Spleen (tissue), 11 donors: ENCODE measurements at regions not wholly inside any gene's neighbourhood (a gene's known extent, or its start where the extent isn't known, plus 50 kb on each side); places are given as distances from the start of the nearest gene placed in this dataset.

Source experiments
- DNase-seq: peaks from one replicate; pipeline ENCODE4 v3.0.0-alpha.2; 2020
- H3K27ac ChIP-seq, 8 donors: fragments of 200-600 bp; sonication (generic) in 7 of 8; 1 replicate in 4 of 8; 2 replicates in 4 of 8; pipeline versions ENCODE4 v1.5.0 to v1.8.0; 2016 to 2021; ENCODE audit warnings: inconsistent platforms in 4 of 8, mild to moderate bottlenecking in 4 of 8, moderate library complexity in 1 of 8
- H3K27me3 ChIP-seq, 7 donors: fragments of 200-600 bp; sonication (generic) in 6 of 7; replicated peaks in 1 of 7; 1 replicate in 4 of 7; 2 replicates in 3 of 7; pipeline versions ENCODE4 v1.5.0 to v1.8.0; 2016 to 2021; ENCODE audit warnings: inconsistent platforms in 3 of 7, mild to moderate bottlenecking in 1 of 7
- H3K36me3 ChIP-seq, 6 donors: fragments of 200-600 bp; sonication (generic) in 5 of 6; 1 replicate in 4 of 6; 2 replicates in 2 of 6; pipeline versions ENCODE4 v1.5.0 to v1.8.0; 2016 to 2021; ENCODE audit warnings: inconsistent platforms in 2 of 6
- H3K4me1 ChIP-seq, 6 donors: fragments of 200-600 bp; sonication (generic) in 5 of 6; 1 replicate in 3 of 6; 2 replicates in 3 of 6; pipeline versions ENCODE4 v1.5.0 to v1.8.0; 2016 to 2021; ENCODE audit warnings: inconsistent platforms in 3 of 6
- H3K4me3 ChIP-seq, 8 donors: fragments of 200-600 bp; sonication (generic) in 7 of 8; 1 replicate in 4 of 8; 2 replicates in 4 of 8; pipeline versions ENCODE4 v1.5.0 to v1.8.0; 2016 to 2021; ENCODE audit warnings: inconsistent platforms in 4 of 8, mild to moderate bottlenecking in 4 of 8, moderate library complexity in 2 of 8
- H3K9me3 ChIP-seq, 8 donors: fragments of 200-600 bp; sonication (generic) in 7 of 8; 1 replicate in 4 of 8; 2 replicates in 4 of 8; pipeline versions ENCODE4 v1.5.0 to v1.8.0; 2016 to 2021; ENCODE audit warnings: inconsistent platforms in 4 of 8
- CTCF ChIP-seq, 11 experiments: fragments of 200-600 bp in 7 of 11; fragments of 450-650 bp in 4 of 11; sonication (generic) in 4 of 11; IDR thresholded peaks in 8 of 11; conservative IDR thresholded peaks in 3 of 11; 1 replicate in 7 of 11; 2 replicates in 4 of 11; pipeline versions ENCODE4 v1.4.0 to v1.8.0; 2016 to 2021; ENCODE audit warnings: antibody characterized with exemption in 11 of 11, inconsistent platforms in 4 of 11, mild to moderate bottlenecking in 1 of 11
- POLR2A ChIP-seq, 3 donors: fragments of 450-650 bp; IDR thresholded peaks; one replicate each; pipeline ENCODE4 v1.5.1; 2017; ENCODE audit warnings: antibody characterized with exemption in 3 of 3, mild to moderate bottlenecking in 1 of 3
- POLR2AphosphoS5 ChIP-seq, 3 donors: sonication (generic); formaldehyde crosslinking; IDR thresholded peaks; one replicate each; pipeline ENCODE4 v1.5.1; 2017; ENCODE audit warnings: antibody characterized with exemption in 3 of 3
- WGBS, 5 donors: extraction: QIAGEN DNeasy Blood & Tissue Kit in 3 of 5; methylation state at CpG; one replicate each; pipeline versions ENCODE4 v1.1.5 to v1.1.7; 2013 to 2018; 5-methylcytosine and 5-hydroxymethylcytosine counted together
- intact Hi-C: fragments of 100-400 bp; cut with DNase I; formaldehyde crosslinking; loops from one replicate; pipeline ENCODE4 v1.15.0; 2023; ENCODE audit warnings: low total_unique reads
- donor health status: healthy with polysubstance abuse.
- donor health status: DM: no; HTN: no; CAD: no; lungs with moderate emphysema.
- donor health status: DM: no; HTN: no; CAD: no.
- donor health status: Bipolar disorder and iron deficiency.
- donor health status: healthy.
- donor health status: DM: no; HTN: no; CAD: no.
- donor health status: DM: yes; HTN: yes; CAD: no.

- WGBS, 5 donors, result 75 to 92% (median 87%) methylated on average over 3 of the region's 3 CpGs
- H3K9me3 ChIP-seq, result no peaks in the 10 kb centered on the region
- no peaks in the 10 kb centered on the region for H3K27me3 ChIP-seq
- no peaks in the 10 kb centered on the region for H3K36me3 ChIP-seq
- TF ChIP-seq POLR2A (IDR thresholded peaks at IDR 0.05) (no peak), CTCF (IDR thresholded peaks at IDR 0.05 in 8 of 11, conservative IDR thresholded peaks at IDR 0.05 in 3 of 11) (no peak), POLR2AphosphoS5 (IDR thresholded peaks at IDR 0.05) (no peak)
- H3K4me1 ChIP-seq, result peaks cover 0 to 8% (median 3%) of the 10 kb centered on the region in 6 donors
- no peak overlapping the region for H3K27ac ChIP-seq
- DNase-seq, result no peak
- H3K4me3 ChIP-seq, result no peak overlapping the region
- intact Hi-C loops, result no loop called here
These were observed 163.2 kb upstream of the NCK2 start for GRCh38 chr2:105581555-105581944.

- Histone ChIP-seq H3K27ac (no peak overlapping the region), H3K9me3 (no peaks in the 10 kb centered on the region), H3K36me3 (no peaks in the 10 kb centered on the region), H3K27me3 (peaks cover 0 to 2% (median 0%) of the 10 kb centered on the region in 7 donors), H3K4me3 (no peak overlapping the region), H3K4me1 (peaks cover 0 to 13% (median 5%) of the 10 kb centered on the region in 6 donors)
- DNase-seq, result no peak
- TF ChIP-seq CTCF (IDR thresholded peaks at IDR 0.05 in 8 of 11, conservative IDR thresholded peaks at IDR 0.05 in 3 of 11) (no peak), POLR2AphosphoS5 (IDR thresholded peaks at IDR 0.05) (no peak), POLR2A (IDR thresholded peaks at IDR 0.05) (no peak)
- intact Hi-C loops, result no loop called here
- 32 to 97% (median 44%) methylated on average over 1 of the region's 1 CpG for WGBS, 5 donors
These were observed 163.7 kb upstream of the NCK2 start for GRCh38 chr2:105580870-105581554.

GRCh38 chr2:105580216-105580615 is 164.5 kb upstream of the NCK2 start:
- Histone ChIP-seq H3K4me1 (peaks cover 0 to 17% (median 5%) of the 10 kb centered on the region in 6 donors), H3K9me3 (no peaks in the 10 kb centered on the region), H3K4me3 (no peak overlapping the region), H3K36me3 (no peaks in the 10 kb centered on the region), H3K27ac (no peak overlapping the region), H3K27me3 (peaks cover 0 to 7% (median 0%) of the 10 kb centered on the region in 7 donors)
- intact Hi-C loops, result no loop called here
- 87 to 97% (median 92%) methylated on average over 5 of the region's 5 CpGs for WGBS, 5 donors
- no peak for DNase-seq
- no peak for TF ChIP-seq POLR2AphosphoS5 (IDR thresholded peaks at IDR 0.05)
- no peak for TF ChIP-seq CTCF (IDR thresholded peaks at IDR 0.05 in 8 of 11, conservative IDR thresholded peaks at IDR 0.05 in 3 of 11)
- no peak for TF ChIP-seq POLR2A (IDR thresholded peaks at IDR 0.05)

GRCh38 chr2:105578166-105578565 is 166.5 kb upstream of the NCK2 start:
- Histone ChIP-seq H3K4me3 (no peak overlapping the region), H3K36me3 (no peaks in the 10 kb centered on the region), H3K9me3 (no peaks in the 10 kb centered on the region), H3K27me3 (peaks cover 0 to 7% (median 0%) of the 10 kb centered on the region in 7 donors), H3K27ac (no peak overlapping the region), H3K4me1 (peaks cover 0 to 17% (median 3%) of the 10 kb centered on the region in 6 donors)
- no peak for TF ChIP-seq POLR2AphosphoS5 (IDR thresholded peaks at IDR 0.05)
- TF ChIP-seq CTCF (IDR thresholded peaks at IDR 0.05 in 8 of 11, conservative IDR thresholded peaks at IDR 0.05 in 3 of 11), result no peak
- no peak for TF ChIP-seq POLR2A (IDR thresholded peaks at IDR 0.05)
- 68 to 82% (median 79%) methylated on average over 4 of the region's 4 CpGs for WGBS, 5 donors
- intact Hi-C loops, result loop anchor here (10.0 kb wide), 1 partner anchor 497 kb away; no protein-coding TSS in a partner anchor
- DNase-seq, result no peak
